IMR-90 (cell line): ENCODE measurements at regions not wholly inside any gene's neighbourhood (a gene's known extent, or its start where the extent isn't known, plus 50 kb on each side); places are given as distances from the start of the nearest gene placed in this dataset.

Experiments
- ATAC-seq: fragments of 200-7000 bp; cut with Tn5 transposase; 2 replicates; pipeline ENCODE4 v1.9.1; 2020; ENCODE audit warnings: low read depth, mild to moderate bottlenecking, moderate library complexity
- BruUV-seq: library from RNA; stranded (reverse); fragments of 400-500 nt; replicated peaks from 2 replicates; lab custom pipeline; 2021; lab: Mats Ljungman, UMichigan
- CTCF ChIA-PET: fragments of 300-600 bp; formaldehyde crosslinking; extraction: SDS; loops from one replicate; lab custom pipeline; 2021; ENCODE audit warnings: antibody characterized with exemption; lab: Yijun Ruan, JAX
- POLR2A ChIA-PET: fragments of 300-600 bp; sonication (Branson Sonifier 250); formaldehyde crosslinking; loops from one replicate; lab custom pipeline; 2022; ENCODE audit warnings: antibody characterized with exemption; ENCODE audit not compliant: unreplicated experiment; lab: Charles Lee
- DNase-seq: peaks from one replicate; pipeline ENCODE4 v3.0.0; 2013
- H2AFZ ChIP-seq: replicated peaks from 2 replicates; pipeline ENCODE3; 2013; ENCODE audit warnings: low read length, mild to moderate bottlenecking; ENCODE audit not compliant: poor library complexity
- H2AK5ac ChIP-seq: 2 replicates; pipeline ENCODE4 v1.6.1; 2013; ENCODE audit warnings: low read depth, low read length, inconsistent platforms
- H2AK9ac ChIP-seq: replicated peaks from 2 replicates; pipeline ENCODE3; 2013; ENCODE audit warnings: mild to moderate bottlenecking, low read depth, low read length, moderate library complexity; ENCODE audit not compliant: poor library complexity
- H2BK120ac ChIP-seq: 2 replicates; pipeline ENCODE4 v1.6.1; 2013; ENCODE audit warnings: low read depth, low read length, inconsistent platforms
- H2BK15ac ChIP-seq: 3 replicates; pipeline ENCODE4 v1.6.1; 2013; ENCODE audit warnings: low read depth, low read length, inconsistent platforms
- H2BK20ac ChIP-seq: 2 replicates; pipeline ENCODE4 v1.6.1; 2013; ENCODE audit warnings: low read depth, mild to moderate bottlenecking, inconsistent platforms, low read length, moderate library complexity
- H2BK5ac ChIP-seq: 2 replicates; pipeline ENCODE4 v1.6.1; 2013; ENCODE audit warnings: mild to moderate bottlenecking, low read depth, low read length, inconsistent platforms; ENCODE audit not compliant: poor library complexity, severe bottlenecking
- H3K14ac ChIP-seq: replicated peaks from 2 replicates; pipeline ENCODE4 v1.6.1; 2013; ENCODE audit warnings: low read depth, low read length, inconsistent platforms
- H3K18ac ChIP-seq: 2 replicates; pipeline ENCODE4 v1.6.1; 2013; ENCODE audit warnings: low read depth, low read length, control low read depth
- H3K23ac ChIP-seq: 2 replicates; pipeline ENCODE4 v1.6.1; 2013; ENCODE audit warnings: low read depth, low read length, inconsistent platforms
- H3K27ac ChIP-seq: 2 replicates; pipeline ENCODE4 v1.5.1; 2013; ENCODE audit warnings: mild to moderate bottlenecking, control low read depth, low read length; ENCODE audit not compliant: insufficient read depth
- H3K27me3 ChIP-seq: 2 replicates; pipeline ENCODE4 v1.6.1; 2013; ENCODE audit warnings: low read length; ENCODE audit not compliant: control insufficient read depth, insufficient read depth
- H3K36me3 ChIP-seq: 2 replicates; pipeline ENCODE4 v1.6.1; 2013; ENCODE audit warnings: low read length, mixed read lengths; ENCODE audit not compliant: control insufficient read depth, insufficient read depth
- H3K4ac ChIP-seq: 2 replicates; pipeline ENCODE4 v1.6.1; 2013; ENCODE audit warnings: low read depth, low read length, inconsistent platforms
- H3K4me1 ChIP-seq: 2 replicates; pipeline ENCODE4 v1.6.1; 2013; ENCODE audit warnings: low read length, mixed read lengths; ENCODE audit not compliant: control insufficient read depth, insufficient read depth
- H3K4me2 ChIP-seq: 2 replicates; pipeline ENCODE4 v1.6.1; 2013; ENCODE audit warnings: low read depth, mild to moderate bottlenecking, control low read depth, low read length, moderate library complexity
- H3K4me3 ChIP-seq: 2 replicates; pipeline ENCODE4 v1.5.1; 2013; ENCODE audit warnings: low read depth, mild to moderate bottlenecking, control low read depth, low read length, moderate library complexity; ENCODE audit not compliant: insufficient read depth
- H3K56ac ChIP-seq: 2 replicates; pipeline ENCODE4 v1.6.1; 2013; ENCODE audit warnings: low read length, inconsistent platforms; ENCODE audit not compliant: insufficient read depth; ENCODE audit errors: extremely low read depth
- H3K79me1 ChIP-seq, 2 experiments: 2 replicates each; pipeline ENCODE4 v1.6.1; 2013; ENCODE audit warnings: low read length in 2 of 2, inconsistent platforms in 1 of 2, low read depth in 1 of 2
- H3K9ac ChIP-seq: 2 replicates; pipeline ENCODE4 v1.6.1; 2013; ENCODE audit warnings: low read depth, low read length, control low read depth
- H3K9me1 ChIP-seq: 2 replicates; pipeline ENCODE4 v1.6.1; 2013; ENCODE audit warnings: low read length, inconsistent platforms; ENCODE audit not compliant: insufficient read depth
- H3K9me3 ChIP-seq: 2 replicates; pipeline ENCODE4 v1.6.1; 2013; ENCODE audit warnings: low read length; ENCODE audit not compliant: control insufficient read depth, insufficient read depth
- H4K20me1 ChIP-seq: 2 replicates; pipeline ENCODE4 v1.6.1; 2013; ENCODE audit warnings: low read length, inconsistent platforms; ENCODE audit not compliant: insufficient read depth
- H4K5ac ChIP-seq: 2 replicates; pipeline ENCODE4 v1.6.1; 2013; ENCODE audit warnings: mild to moderate bottlenecking, low read depth, low read length, control low read depth
- H4K8ac ChIP-seq, 2 experiments: 2 replicates each; pipeline ENCODE4 v1.6.1; 2013; ENCODE audit warnings: low read depth in 2 of 2, low read length in 2 of 2, control low read depth in 1 of 2, inconsistent platforms in 1 of 2
- H4K91ac ChIP-seq: 2 replicates; pipeline ENCODE4 v1.6.1; 2013; ENCODE audit warnings: low read depth, low read length, inconsistent platforms; ENCODE audit not compliant: insufficient read depth
- BHLHE40 ChIP-seq: fragments of 150-350 bp; IDR thresholded peaks from 2 replicates; pipeline ENCODE4 v1.6.1; 2016; ENCODE audit warnings: mild to moderate bottlenecking, low read depth, low read length
- CEBPB ChIP-seq: IDR thresholded peaks from 2 replicates; pipeline ENCODE4 v1.6.1; 2012; ENCODE audit warnings: low read depth, low read length, improper control_type of control experiment
- CHD1 ChIP-seq: IDR thresholded peaks from 2 replicates; pipeline ENCODE4 v1.6.1; 2012; ENCODE audit warnings: low read depth, low read length, improper control_type of control experiment
- ELK1 ChIP-seq: fragments of 150-350 bp; IDR thresholded peaks from 2 replicates; pipeline ENCODE4 v1.6.1; 2016; ENCODE audit warnings: low read depth, mild to moderate bottlenecking, low read length, moderate library complexity, borderline replicate concordance
- MAFK ChIP-seq: IDR thresholded peaks from 2 replicates; pipeline ENCODE4 v1.6.1; 2012; ENCODE audit warnings: low read depth, low read length, improper control_type of control experiment
- MAZ ChIP-seq: IDR thresholded peaks from 2 replicates; pipeline ENCODE4 v1.6.1; 2012; ENCODE audit warnings: low read depth, mild to moderate bottlenecking, low read length, improper control_type of control experiment, moderate library complexity, borderline replicate concordance
- MXI1 ChIP-seq: IDR thresholded peaks from 2 replicates; pipeline ENCODE4 v1.6.1; 2012; ENCODE audit warnings: low read depth, mild to moderate bottlenecking, low read length, moderate library complexity, borderline replicate concordance
- POLR2A ChIP-seq: IDR thresholded peaks from 2 replicates; pipeline ENCODE4 v1.6.1; 2012; ENCODE audit warnings: mild to moderate bottlenecking, low read depth, low read length
- RCOR1 ChIP-seq: IDR thresholded peaks from 2 replicates; pipeline ENCODE4 v1.6.1; 2012; ENCODE audit warnings: mild to moderate bottlenecking, low read length, improper control_type of control experiment; ENCODE audit not compliant: insufficient replicate concordance
- RFX5 ChIP-seq: IDR thresholded peaks from 2 replicates; pipeline ENCODE4 v1.8.0; 2012; ENCODE audit warnings: low read depth, mild to moderate bottlenecking, low read length, moderate library complexity
- USF2 ChIP-seq: fragments of 150-350 bp; IDR thresholded peaks from 2 replicates; pipeline ENCODE4 v1.6.1; 2017; ENCODE audit warnings: mild to moderate bottlenecking, antibody characterized with exemption, low read length, low read depth
- WGBS, 2 experiments: methylation state at CpG; one replicate each; pipeline versions ENCODE4 v1.1.5 to v1.1.7; 2013; ENCODE audit warnings: missing lambda C conversion rate in 2 of 2; ENCODE audit not compliant: insufficient read length in 1 of 2; ENCODE audit errors: extremely low coverage in 2 of 2; 5-methylcytosine and 5-hydroxymethylcytosine counted together
- dilution Hi-C: fragments of 300-500 bp; cut with HindIII; formaldehyde crosslinking; loops from one replicate; pipeline ENCODE4 v1.14.3; 2018; ENCODE audit warnings: low sequenced_read_pairs; ENCODE audit not compliant: unreplicated experiment
- in situ Hi-C: fragments of 300-500 bp; cut with MboI; formaldehyde crosslinking; loops from 3 replicates; pipeline ENCODE4 v1.14.3; 2019; ENCODE audit warnings: low sequenced_read_pairs, inconsistent platforms, mixed read lengths
- intact Hi-C: fragments of 100-400 bp; cut with micrococcal nuclease; formaldehyde crosslinking; loops from 2 replicates; pipeline ENCODE4 v1.10.0; 2022

- dilution Hi-C loops, result no loop called here
- no peaks in the 10 kb centered on the region for H3K9me1 ChIP-seq
- H3K56ac ChIP-seq, result no peak overlapping the region
- H2AK9ac ChIP-seq, result no peak overlapping the region
- H3K18ac ChIP-seq, result no peak overlapping the region
- H3K79me1 ChIP-seq, result no peaks in the 10 kb centered on the region
- no peak overlapping the region for H2BK5ac ChIP-seq
- no peak overlapping the region for H4K91ac ChIP-seq
- DNase-seq, result peak; percentile 13
- no peak overlapping the region for H3K4ac ChIP-seq
- no TSS peak for BruUV-seq
- CTCF ChIA-PET, result no interaction called here
- no peaks in the 10 kb centered on the region for H3K36me3 ChIP-seq
- ATAC-seq, result no peak
- no peak overlapping the region for H2BK20ac ChIP-seq
- H4K8ac ChIP-seq, result no peak overlapping the region
- no peaks in the 10 kb centered on the region for H3K9me3 ChIP-seq
- no peak overlapping the region for H3K27ac ChIP-seq
- TF ChIP-seq USF2 (no peak), RCOR1 (no peak), MXI1 (no peak), CHD1 (no peak), ELK1 (no peak), CEBPB (no peak), BHLHE40 (no peak), POLR2A (no peak), MAFK (no peak), RFX5 (no peak), MAZ (no peak)
- no peak overlapping the region for H3K4me2 ChIP-seq
- WGBS, 2 experiments, result no CpG with 5 or more reads among the region's 2 CpGs
- intact Hi-C loops, result no loop called here
- H2BK15ac ChIP-seq, result no peak overlapping the region
- no peak overlapping the region for H3K4me3 ChIP-seq
- no peaks in the 10 kb centered on the region; the same call in 1 of the 2 replicates for H3K27me3 ChIP-seq
- H3K23ac ChIP-seq, result no peak overlapping the region
- H2AK5ac ChIP-seq, result no peak overlapping the region
- in situ Hi-C loops, result no loop called here
- no peak overlapping the region for H4K5ac ChIP-seq
- H3K4me1 ChIP-seq, result no peaks in the 10 kb centered on the region
- H4K20me1 ChIP-seq, result no peaks in the 10 kb centered on the region
- no peak overlapping the region for H3K9ac ChIP-seq
- no peak overlapping the region for H2AFZ ChIP-seq
- POLR2A ChIA-PET, result no interaction called here
- no peak overlapping the region for H3K14ac ChIP-seq
- no peak overlapping the region for H2BK120ac ChIP-seq
Observed at GRCh38 chr2:53527056-53527455, 240.5 kb upstream of the CHAC2 start.
